Body of pancreas (tissue), 4 donors: ENCODE measurements at regions not wholly inside any gene's neighbourhood (a gene's known extent, or its start where the extent isn't known, plus 50 kb on each side); places are given as distances from the start of the nearest gene placed in this dataset.

Source experiments
- CTCF ChIP-seq, 7 experiments: fragments of 450-650 bp in 4 of 7; fragments of 200-600 bp in 3 of 7; sonication (generic) in 3 of 7; IDR thresholded peaks; one replicate each; pipeline ENCODE4 v1.5.1; 2016 to 2019; ENCODE audit warnings: antibody characterized with exemption in 7 of 7
- POLR2A ChIP-seq, 3 donors: fragments of 450-650 bp; IDR thresholded peaks; one replicate each; pipeline ENCODE4 v1.6.1; 2016; ENCODE audit warnings: antibody characterized with exemption in 3 of 3, mild to moderate bottlenecking in 2 of 3

GRCh38 chr4:30953799-30954198 is 233.6 kb downstream of the PCDH7 start:
- TF ChIP-seq CTCF (IDR thresholded peaks at IDR 0.05) (no peak), POLR2A (IDR thresholded peaks at IDR 0.05) (no peak)
